HG03103 (cell line): ENCODE measurements at regions not wholly inside any gene's neighbourhood (a gene's known extent, or its start where the extent isn't known, plus 50 kb on each side); places are given as distances from the start of the nearest gene placed in this dataset.
"Not testable (repeated sequence)": the region's sequence is repeated elsewhere in the genome, so short reads cannot be mapped to it uniquely, and the experiment has no call there.

ENCODE experiments used
- ATAC-seq: cut with Tn5 transposase; IDR thresholded peaks from one replicate; pipeline ENCODE4 v1.9.1; 2021; ENCODE audit warnings: low read depth; ENCODE audit not compliant: unreplicated experiment

DNA sequence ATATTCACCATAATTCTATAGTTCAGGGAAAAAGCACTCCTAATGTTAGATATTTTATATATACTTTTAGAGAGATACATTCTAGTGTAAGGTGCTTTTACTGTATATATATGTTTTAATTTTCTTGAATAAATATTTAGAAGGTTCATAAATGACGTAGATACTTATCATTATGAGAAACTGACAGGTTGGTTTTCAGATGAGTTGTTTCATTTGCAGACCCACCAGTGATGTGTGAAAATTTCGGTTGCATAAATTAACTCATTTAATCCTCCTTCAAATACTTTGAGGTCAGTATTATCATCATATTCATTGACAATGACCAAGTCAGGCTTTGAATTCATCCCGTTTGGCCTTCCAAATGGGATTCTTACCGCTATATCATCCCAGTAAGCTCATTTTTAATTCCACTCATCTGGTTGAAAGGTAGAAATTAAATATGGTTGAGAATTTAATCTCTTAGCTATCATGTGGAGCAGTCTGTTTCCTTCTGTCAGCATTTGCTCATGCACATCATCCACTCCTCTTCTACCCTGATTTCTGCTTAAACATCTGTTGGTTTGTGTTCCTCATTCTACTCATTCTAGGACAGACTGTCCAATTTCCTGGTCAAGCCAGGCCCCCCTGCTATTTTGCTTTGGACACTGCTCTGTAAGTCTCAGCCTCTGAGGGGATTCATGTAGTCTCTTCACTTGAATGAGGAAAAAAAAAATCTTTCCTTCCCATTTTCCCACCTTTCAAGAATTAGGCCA is 1156.6 kb downstream of the PLA2G4A start:
- ATAC-seq = no peak

- no peak for ATAC-seq
Measured at GRCh38 chr1:187985897-187986654, 1157.3 kb downstream of the PLA2G4A start.

- no peak for ATAC-seq
Measured at GRCh38 chr1:187987236-187987776, 1158.6 kb downstream of the PLA2G4A start.

- no peak for ATAC-seq
Measured at GRCh38 chr1:187991944-187992343, 1163.2 kb downstream of the PLA2G4A start.

DNA sequence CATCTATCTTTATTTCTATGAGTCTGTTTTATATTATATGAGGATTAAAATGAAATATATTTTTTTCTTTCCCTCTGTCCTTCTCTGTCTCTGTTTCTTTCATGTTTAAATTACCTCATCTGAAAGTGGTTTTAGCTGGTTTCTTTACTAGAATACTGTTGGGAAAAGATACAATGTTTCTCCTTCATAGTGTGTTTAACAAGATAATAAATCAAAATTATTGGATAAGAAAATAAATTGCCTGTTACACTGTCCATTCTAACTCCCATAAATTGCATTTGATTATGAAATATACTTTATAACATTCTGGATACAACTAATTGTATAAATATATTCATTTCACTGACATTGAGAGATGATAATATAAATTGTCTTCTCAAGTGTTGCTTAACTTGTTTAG is 1168.0 kb downstream of the PLA2G4A start:
- ATAC-seq = no peak

GRCh38 chr1:187999973-188000372 is 1171.2 kb downstream of the PLA2G4A start:
- no peak for ATAC-seq

DNA sequence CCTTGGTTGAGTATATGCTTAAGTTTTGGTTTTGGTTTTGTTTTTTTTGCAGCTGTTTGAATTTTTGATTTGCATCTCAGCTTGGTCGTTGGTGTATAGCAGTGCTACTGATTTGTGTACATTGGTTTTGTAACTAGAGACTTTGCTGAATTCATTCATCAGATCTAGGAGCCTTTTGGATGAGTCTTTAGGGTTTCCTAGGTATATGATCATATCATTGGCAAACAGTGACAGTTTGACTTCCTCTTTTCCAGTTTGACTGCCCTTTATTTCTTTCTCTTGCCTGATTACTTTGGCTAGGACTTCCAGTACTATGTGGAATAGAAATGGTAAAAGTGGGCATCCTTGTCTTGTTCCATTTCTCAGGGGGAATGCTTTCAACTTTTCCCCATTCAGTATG is 1174.9 kb downstream of the PLA2G4A start:
- not testable (repeated sequence) for ATAC-seq

- no peak for ATAC-seq
Measured at GRCh38 chr1:188004849-188005248, 1176.1 kb downstream of the PLA2G4A start.

DNA sequence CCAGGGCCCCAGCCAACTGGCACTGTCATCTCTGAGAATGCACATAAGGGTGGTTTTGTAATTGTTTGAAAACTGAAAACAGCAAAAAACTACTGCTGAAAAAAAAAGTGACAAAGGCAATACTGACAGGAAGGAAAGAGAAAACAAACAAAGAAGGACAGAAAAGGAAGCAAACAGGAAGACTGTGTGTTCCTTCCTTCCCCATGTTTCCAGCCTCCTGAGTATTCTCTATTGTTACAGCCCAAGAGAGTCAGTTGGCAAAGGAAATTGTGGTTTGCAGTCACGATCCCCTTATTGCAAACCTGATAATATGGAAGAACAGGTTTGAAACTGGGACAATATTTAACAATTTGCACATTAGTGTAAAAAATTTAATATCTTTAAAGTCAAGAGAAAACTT is 1177.6 kb downstream of the PLA2G4A start:
- ATAC-seq = no peak

- ATAC-seq = not testable (repeated sequence)
Measured at GRCh38 chr1:188013222-188013849, 1184.6 kb downstream of the PLA2G4A start.

DNA sequence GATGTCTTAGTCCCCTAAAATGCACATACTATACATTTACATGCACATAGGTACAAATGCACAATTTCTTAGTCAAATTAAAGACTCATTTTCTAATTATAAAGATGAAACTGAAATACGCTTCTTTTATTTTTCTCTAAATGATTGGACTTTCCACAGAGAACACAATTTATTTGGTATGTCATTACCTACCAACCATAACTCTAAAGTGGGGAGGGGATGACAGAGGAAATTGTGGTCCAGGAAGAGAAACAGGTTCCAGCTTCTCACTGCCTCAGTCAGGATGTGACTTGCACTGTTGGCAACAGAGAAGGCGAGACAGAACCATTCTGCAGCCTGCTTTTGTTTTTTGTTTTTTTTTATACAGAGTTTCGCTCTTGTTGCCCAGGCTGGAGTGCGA is 1189.2 kb downstream of the PLA2G4A start:
- no peak for ATAC-seq

DNA sequence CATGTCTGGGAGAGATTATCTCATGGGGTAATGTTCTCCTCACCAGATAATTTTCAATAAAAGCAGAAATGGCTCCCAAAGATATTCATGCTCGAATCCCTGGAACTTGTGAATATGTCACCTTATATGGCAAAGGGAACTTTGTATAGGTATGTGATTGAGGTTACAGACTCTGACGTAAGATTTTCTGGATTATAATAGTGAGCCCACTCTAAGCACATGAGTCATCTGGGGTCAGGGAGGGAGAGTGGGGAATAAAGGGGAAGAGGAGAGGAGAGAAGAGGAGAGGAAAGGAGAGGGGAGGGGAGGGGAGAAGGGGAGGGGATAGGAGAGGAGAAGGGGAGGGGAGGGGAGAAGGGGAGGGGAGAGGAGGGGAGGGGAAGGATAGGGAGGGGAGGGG is 1193.9 kb downstream of the PLA2G4A start:
- no peak for ATAC-seq

GRCh38 chr1:188023206-188023605 is 1194.5 kb downstream of the PLA2G4A start:
- ATAC-seq = no peak

DNA sequence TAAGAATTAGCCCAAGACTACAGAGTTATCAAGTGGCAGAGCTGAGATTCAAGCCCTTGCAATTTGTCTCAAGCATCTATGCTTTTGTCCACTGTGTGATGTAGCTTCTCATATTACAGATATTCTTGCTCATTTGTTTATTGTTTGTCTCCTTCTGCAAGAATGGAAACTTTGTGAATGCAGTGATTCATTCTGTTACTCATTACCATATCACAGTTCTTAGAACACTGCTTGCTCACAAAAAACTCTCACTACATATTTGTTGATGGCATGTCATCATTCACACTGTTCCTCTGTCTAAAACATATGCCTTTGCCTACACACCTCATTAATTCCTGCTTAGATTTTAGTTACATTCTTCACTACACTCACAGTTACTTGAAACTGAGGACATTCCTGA is 1198.9 kb downstream of the PLA2G4A start:
- ATAC-seq = no peak

DNA sequence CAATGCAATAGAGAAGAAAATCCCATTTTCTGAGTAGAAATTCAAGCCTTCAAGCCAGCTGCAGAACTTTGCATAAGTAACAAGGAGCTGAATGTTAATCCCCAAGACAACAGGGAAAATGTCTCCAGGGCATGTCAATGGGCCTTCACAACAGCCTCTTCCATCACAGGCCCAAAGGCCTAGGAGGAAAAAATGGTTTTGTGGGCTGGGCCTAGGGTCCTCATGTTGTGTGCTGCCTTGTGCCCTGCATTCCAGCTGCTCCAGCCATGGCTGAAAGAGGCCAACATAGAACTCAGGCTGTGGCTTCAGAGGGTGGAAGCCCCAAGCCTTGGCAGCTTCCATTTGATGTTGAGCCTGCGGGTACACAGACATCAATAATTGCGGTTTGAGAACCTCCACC is 1208.8 kb downstream of the PLA2G4A start:
- ATAC-seq = not testable (repeated sequence)

GRCh38 chr1:188043536-188044245 is 1214.9 kb downstream of the PLA2G4A start:
- ATAC-seq = no peak

- no peak for ATAC-seq
Measured at GRCh38 chr1:188050250-188050649, 1221.5 kb downstream of the PLA2G4A start.

- ATAC-seq = no peak
Measured at GRCh38 chr1:188056011-188056410, 1227.3 kb downstream of the PLA2G4A start.

- ATAC-seq = no peak
Measured at GRCh38 chr1:188058801-188059200, 1230.1 kb downstream of the PLA2G4A start.

GRCh38 chr1:188061881-188062280 is 1233.1 kb downstream of the PLA2G4A start:
- ATAC-seq = no peak

DNA sequence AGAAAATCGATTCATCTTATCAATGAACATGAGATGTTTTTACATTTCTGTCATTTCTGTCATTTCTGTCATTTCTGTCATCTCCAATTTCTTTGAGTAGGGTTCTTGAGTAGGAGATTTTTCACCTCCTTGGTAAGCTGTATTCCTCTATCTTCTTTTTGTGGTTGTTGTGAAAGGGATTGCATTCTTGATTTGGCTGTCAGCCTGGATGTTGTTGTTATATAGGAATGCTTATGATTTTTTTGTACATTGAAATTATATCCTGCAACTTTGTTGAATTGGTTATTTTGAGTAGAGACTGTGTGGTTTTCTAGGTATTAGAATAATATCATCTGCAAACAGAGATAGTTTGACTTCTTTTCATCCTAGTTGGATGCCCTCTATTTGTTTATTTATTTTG is 1233.7 kb downstream of the PLA2G4A start:
- ATAC-seq = no peak
